ENCODE measurements at regions not wholly inside any gene's neighbourhood (a gene's known extent, or its start where the extent isn't known, plus 50 kb on each side); places are given as distances from the start of the nearest gene placed in this dataset.

DNA sequence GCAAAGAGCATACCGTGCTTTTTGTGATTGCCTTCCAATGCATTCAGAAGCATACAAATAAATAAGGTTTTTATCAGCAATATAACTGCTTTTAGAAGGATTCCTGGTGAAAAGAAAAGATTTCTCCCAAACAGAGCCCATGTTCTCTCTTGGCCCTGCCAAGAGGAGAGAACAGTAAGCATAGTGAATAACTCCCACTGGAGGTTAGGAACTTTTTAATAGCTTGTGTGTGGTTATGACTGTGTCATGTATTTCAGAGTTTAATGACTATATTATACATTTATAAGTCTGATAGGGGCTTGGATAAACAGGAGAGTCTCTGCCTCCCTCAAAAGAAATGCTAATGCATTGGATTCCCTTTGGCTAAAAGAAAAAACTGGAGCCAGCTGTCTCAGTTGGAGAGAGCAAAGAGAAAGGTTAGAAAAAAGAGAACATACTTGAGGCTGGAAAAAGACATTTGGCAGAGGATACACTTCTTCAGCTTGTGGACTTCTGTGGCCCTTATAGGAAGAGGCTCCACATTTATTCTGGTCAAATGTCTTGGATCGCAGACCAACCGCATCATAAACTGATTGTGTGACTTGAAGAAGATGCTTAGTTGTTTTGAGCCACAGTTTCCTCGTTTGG, 63.0 kb upstream of the SPRED2 start:
- no peak for TF ChIP-seq EZH2 (IDR thresholded peaks at IDR 0.05; ENCODE audit: borderline replicate concordance, insufficient read depth, low read depth, low read length, poor library complexity, severe bottlenecking)
- TF ChIP-seq, protein P1, sequence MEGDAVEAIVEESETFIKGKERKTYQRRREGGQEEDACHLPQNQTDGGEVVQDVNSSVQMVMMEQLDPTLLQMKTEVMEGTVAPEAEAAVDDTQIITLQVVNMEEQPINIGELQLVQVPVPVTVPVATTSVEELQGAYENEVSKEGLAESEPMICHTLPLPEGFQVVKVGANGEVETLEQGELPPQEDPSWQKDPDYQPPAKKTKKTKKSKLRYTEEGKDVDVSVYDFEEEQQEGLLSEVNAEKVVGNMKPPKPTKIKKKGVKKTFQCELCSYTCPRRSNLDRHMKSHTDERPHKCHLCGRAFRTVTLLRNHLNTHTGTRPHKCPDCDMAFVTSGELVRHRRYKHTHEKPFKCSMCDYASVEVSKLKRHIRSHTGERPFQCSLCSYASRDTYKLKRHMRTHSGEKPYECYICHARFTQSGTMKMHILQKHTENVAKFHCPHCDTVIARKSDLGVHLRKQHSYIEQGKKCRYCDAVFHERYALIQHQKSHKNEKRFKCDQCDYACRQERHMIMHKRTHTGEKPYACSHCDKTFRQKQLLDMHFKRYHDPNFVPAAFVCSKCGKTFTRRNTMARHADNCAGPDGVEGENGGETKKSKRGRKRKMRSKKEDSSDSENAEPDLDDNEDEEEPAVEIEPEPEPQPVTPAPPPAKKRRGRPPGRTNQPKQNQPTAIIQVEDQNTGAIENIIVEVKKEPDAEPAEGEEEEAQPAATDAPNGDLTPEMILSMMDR (IDR thresholded peaks at IDR 0.05), result no peak

Data from B cell (primary cell).